ENCODE measurements at regions not wholly inside any gene's neighbourhood (a gene's known extent, or its start where the extent isn't known, plus 50 kb on each side); places are given as distances from the start of the nearest gene placed in this dataset.

DNA sequence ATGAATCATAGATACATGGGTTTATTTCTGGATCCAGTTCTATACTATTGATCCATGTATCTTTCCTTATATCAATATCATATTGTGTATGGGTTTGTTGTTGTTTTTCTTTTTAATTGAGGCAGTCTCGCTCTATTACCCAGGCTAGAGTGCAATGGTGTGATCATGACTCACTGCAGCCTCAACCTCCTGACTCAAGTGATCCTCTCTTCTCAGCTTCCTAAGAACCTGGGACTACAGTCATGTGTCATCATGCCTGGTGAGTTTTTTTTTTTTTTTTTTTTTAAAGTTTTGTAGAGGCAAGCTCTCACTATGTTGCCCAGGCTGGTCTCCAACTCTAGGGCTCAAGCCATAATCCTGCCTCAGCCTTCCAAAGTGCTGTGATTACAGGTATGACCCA, 1589.4 kb upstream of the TENM4 start:
- Mint-ChIP-seq H3K4me1 (ENCODE audit: insufficient read depth, unreplicated experiment) (no peaks in the 10 kb centered on the region), H3K9me3 (ENCODE audit: unreplicated experiment) (no peaks in the 10 kb centered on the region), H3K27me3 (ENCODE audit: insufficient read depth, unreplicated experiment) (no peaks in the 10 kb centered on the region), H3K4me3 (ENCODE audit: unreplicated experiment) (no peak overlapping the region), H3K27ac (ENCODE audit: low read depth, unreplicated experiment) (no peak overlapping the region), H3K36me3 (ENCODE audit: insufficient read depth, unreplicated experiment) (no peaks in the 10 kb centered on the region)
- ChIA-PET CTCF (interaction anchor here (0.6 kb wide), 1 partner anchor 658 kb away, joined by 4 read pairs; no protein-coding TSS in a partner anchor), POLR2A (no interaction called here)
- DNase-seq (ENCODE audit: unreplicated experiment), result peak; percentile 43
- BruUV-seq (replicated peaks), result no TSS peak
- intact Hi-C loops (cut with micrococcal nuclease), result no loop called here
- TF ChIP-seq, protein P1, sequence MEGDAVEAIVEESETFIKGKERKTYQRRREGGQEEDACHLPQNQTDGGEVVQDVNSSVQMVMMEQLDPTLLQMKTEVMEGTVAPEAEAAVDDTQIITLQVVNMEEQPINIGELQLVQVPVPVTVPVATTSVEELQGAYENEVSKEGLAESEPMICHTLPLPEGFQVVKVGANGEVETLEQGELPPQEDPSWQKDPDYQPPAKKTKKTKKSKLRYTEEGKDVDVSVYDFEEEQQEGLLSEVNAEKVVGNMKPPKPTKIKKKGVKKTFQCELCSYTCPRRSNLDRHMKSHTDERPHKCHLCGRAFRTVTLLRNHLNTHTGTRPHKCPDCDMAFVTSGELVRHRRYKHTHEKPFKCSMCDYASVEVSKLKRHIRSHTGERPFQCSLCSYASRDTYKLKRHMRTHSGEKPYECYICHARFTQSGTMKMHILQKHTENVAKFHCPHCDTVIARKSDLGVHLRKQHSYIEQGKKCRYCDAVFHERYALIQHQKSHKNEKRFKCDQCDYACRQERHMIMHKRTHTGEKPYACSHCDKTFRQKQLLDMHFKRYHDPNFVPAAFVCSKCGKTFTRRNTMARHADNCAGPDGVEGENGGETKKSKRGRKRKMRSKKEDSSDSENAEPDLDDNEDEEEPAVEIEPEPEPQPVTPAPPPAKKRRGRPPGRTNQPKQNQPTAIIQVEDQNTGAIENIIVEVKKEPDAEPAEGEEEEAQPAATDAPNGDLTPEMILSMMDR (IDR thresholded peaks at IDR 0.05; ENCODE audit: unreplicated experiment), result no peak

DNA sequence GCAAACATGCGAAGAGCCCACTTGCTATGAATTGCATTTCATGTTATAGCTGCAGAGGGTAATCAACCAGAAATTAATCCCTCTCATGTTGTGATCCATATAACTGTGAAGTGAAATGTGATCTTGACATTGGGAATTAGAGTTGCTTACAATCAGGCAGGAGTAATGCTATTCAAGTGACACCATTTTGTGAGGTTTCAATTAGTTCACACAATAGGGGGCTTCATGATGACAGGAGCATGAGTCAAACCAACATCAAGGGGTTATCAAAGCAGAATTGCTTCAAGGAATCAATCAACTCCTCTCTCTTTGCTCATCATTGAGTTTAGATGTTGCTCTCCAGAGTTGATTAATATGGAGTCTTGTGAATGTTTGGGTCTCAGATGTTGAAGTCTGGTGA, 1585.2 kb upstream of the TENM4 start:
- no peaks in the 10 kb centered on the region for H3K36me3 Mint-ChIP-seq (ENCODE audit: insufficient read depth, unreplicated experiment)
- TF ChIP-seq, protein P1 (IDR thresholded peaks at IDR 0.05; ENCODE audit: unreplicated experiment), result no peak
- no TSS peak for BruUV-seq (replicated peaks)
- POLR2A ChIA-PET, result no interaction called here
- H3K9me3 Mint-ChIP-seq (ENCODE audit: unreplicated experiment), result no peaks in the 10 kb centered on the region
- intact Hi-C loops (cut with micrococcal nuclease), result no loop called here
- H3K4me3 Mint-ChIP-seq (ENCODE audit: unreplicated experiment), result no peak overlapping the region
- CTCF ChIA-PET, result no interaction called here
- H3K4me1 Mint-ChIP-seq (ENCODE audit: insufficient read depth, unreplicated experiment), result no peaks in the 10 kb centered on the region
- no peaks in the 10 kb centered on the region for H3K27me3 Mint-ChIP-seq (ENCODE audit: insufficient read depth, unreplicated experiment)
- no peak overlapping the region for H3K27ac Mint-ChIP-seq (ENCODE audit: low read depth, unreplicated experiment)
- DNase-seq (ENCODE audit: unreplicated experiment), result no peak

DNA sequence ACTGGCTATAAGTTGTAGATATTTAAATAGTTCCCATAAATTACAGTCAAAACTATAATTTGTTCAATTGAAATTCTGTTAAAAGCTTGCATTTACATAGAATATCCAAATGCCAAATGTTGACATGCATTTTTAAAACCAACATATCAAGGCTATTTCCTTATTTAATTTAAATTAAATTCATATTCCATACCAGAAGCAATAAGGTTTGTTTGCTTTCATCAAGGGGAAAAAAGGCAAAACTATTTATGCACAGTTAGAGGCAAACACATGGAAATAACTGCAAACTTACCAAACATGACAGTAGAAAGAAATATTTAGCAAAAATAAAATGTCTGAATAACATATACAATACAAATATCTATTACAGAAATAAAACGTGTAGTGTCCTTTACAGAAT, 1581.2 kb upstream of the TENM4 start:
- TF ChIP-seq, protein P1 (IDR thresholded peaks at IDR 0.05; ENCODE audit: unreplicated experiment), result no peak
- Mint-ChIP-seq H3K27ac (ENCODE audit: low read depth, unreplicated experiment) (no peak overlapping the region), H3K9me3 (ENCODE audit: unreplicated experiment) (no peaks in the 10 kb centered on the region), H3K4me1 (ENCODE audit: insufficient read depth, unreplicated experiment) (no peaks in the 10 kb centered on the region), H3K4me3 (ENCODE audit: unreplicated experiment) (no peak overlapping the region), H3K36me3 (ENCODE audit: insufficient read depth, unreplicated experiment) (no peaks in the 10 kb centered on the region), H3K27me3 (ENCODE audit: insufficient read depth, unreplicated experiment) (no peaks in the 10 kb centered on the region)
- DNase-seq (ENCODE audit: unreplicated experiment), result no peak
- CTCF ChIA-PET, result no interaction called here
- intact Hi-C loops (cut with micrococcal nuclease), result no loop called here
- POLR2A ChIA-PET, result no interaction called here
- no TSS peak for BruUV-seq (replicated peaks)

DNA sequence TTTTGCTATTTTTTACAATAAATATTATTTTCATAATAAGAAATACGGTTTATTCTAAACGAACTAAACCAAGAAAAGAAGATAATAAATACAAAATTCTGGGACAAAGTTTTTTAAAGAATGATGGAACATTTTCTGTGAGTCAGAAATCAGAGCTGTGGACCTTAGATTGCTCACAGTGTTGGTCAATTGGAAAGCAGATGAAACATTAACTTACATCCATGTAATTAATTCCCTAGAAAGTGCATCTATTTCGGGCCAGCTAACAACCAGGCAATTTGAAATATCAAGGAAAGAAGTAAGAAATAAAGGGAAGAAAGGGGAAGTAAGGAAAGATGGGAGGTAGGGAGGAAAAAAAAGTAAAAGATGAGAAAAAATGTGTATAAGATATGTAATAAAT, 1569.8 kb upstream of the TENM4 start:
- POLR2A ChIA-PET, result interaction anchor here (0.6 to 0.8 kb wide), 2 partner anchors 414 to 694 kb away, joined by 3 to 4 read pairs; no protein-coding TSS in a partner anchor
- intact Hi-C loops (cut with micrococcal nuclease), result no loop called here

More for the DNA sequence above, 1569.8 kb upstream of the TENM4 start:
- Mint-ChIP-seq H3K27me3 (ENCODE audit: insufficient read depth, unreplicated experiment) (no peaks in the 10 kb centered on the region), H3K36me3 (ENCODE audit: insufficient read depth, unreplicated experiment) (no peaks in the 10 kb centered on the region), H3K4me3 (ENCODE audit: unreplicated experiment) (no peak overlapping the region), H3K4me1 (ENCODE audit: insufficient read depth, unreplicated experiment) (peaks cover 7% of the 10 kb centered on the region), H3K27ac (ENCODE audit: low read depth, unreplicated experiment) (no peak overlapping the region), H3K9me3 (ENCODE audit: unreplicated experiment) (no peaks in the 10 kb centered on the region)
- no peak for DNase-seq (ENCODE audit: unreplicated experiment)
- BruUV-seq (replicated peaks), result no TSS peak
- CTCF ChIA-PET, result interaction anchor here (0.7 kb wide), 2 partner anchors 823 to 1433 kb away, joined by 3 read pairs; no protein-coding TSS in a partner anchor
- TF ChIP-seq, protein P1 (IDR thresholded peaks at IDR 0.05; ENCODE audit: unreplicated experiment), result no peak

All from MCF 10A (cell line).